A549 (cell line): ENCODE measurements at regions not wholly inside any gene's neighbourhood (a gene's known extent, or its start where the extent isn't known, plus 50 kb on each side); places are given as distances from the start of the nearest gene placed in this dataset.

Source experiments
- BHLHE40 ChIP-seq: IDR thresholded peaks from 2 replicates; pipeline ENCODE4 v1.6.1; 2012; ENCODE audit warnings: low read depth, low read length, inconsistent platforms
- CHD2 ChIP-seq: fragments of 150-350 bp; IDR thresholded peaks from 2 replicates; pipeline ENCODE4 v1.6.1; 2014; ENCODE audit warnings: low read length; ENCODE audit not compliant: partially characterized antibody
- CTCF ChIP-seq: fragments of >200 bp; sonication (Bioruptor Twin); formaldehyde crosslinking; IDR thresholded peaks from 3 replicates; pipeline ENCODE4 v1.5.1; 2016
- EP300 ChIP-seq, 2 experiments: fragments of >200 bp; sonication (Bioruptor Twin); formaldehyde crosslinking; IDR thresholded peaks; 2 replicates in 1 of 2; 3 replicates in 1 of 2; pipeline ENCODE4 v1.6.1; 2016 to 2017
- HOXA7 ChIP-seq: fragments of 250-450 bp; sonication (Bioruptor Pico); IDR thresholded peaks from 2 replicates; pipeline ENCODE4 v1.5.0; 2020; ENCODE audit warnings: mild to moderate bottlenecking, moderate library complexity
- JUNB ChIP-seq: fragments of >200 bp; sonication (Bioruptor Twin); formaldehyde crosslinking; IDR thresholded peaks from 2 replicates; pipeline ENCODE4 v1.6.1; 2016
- NR3C1 ChIP-seq: fragments of >200 bp; sonication (Bioruptor Twin); formaldehyde crosslinking; IDR thresholded peaks from 3 replicates; pipeline ENCODE4 v1.6.1; 2017
- POLR2A ChIP-seq: IDR thresholded peaks from 2 replicates; pipeline ENCODE4 v1.6.1; 2012; ENCODE audit warnings: mild to moderate bottlenecking, low read length
- SMC3 ChIP-seq: fragments of >200 bp; sonication (Bioruptor Twin); formaldehyde crosslinking; IDR thresholded peaks from 3 replicates; pipeline ENCODE4 v1.6.1; 2018; ENCODE audit warnings: inconsistent platforms
- USF2 ChIP-seq: fragments of 450-650 bp; IDR thresholded peaks from 2 replicates; pipeline ENCODE4 v1.6.1; 2014; ENCODE audit warnings: antibody characterized with exemption

GRCh38 chr9:90002397-90003271 lies 397.8 kb downstream of the GADD45G start:
- TF ChIP-seq HOXA7, result no peak
- no peak for TF ChIP-seq USF2
- TF ChIP-seq CTCF, result no peak
- no peak for TF ChIP-seq POLR2A
- TF ChIP-seq EP300 (IDR thresholded peaks at IDR 0.05), result no peak
- no peak for TF ChIP-seq BHLHE40
- TF ChIP-seq SMC3, result no peak
- TF ChIP-seq JUNB, result no peak
- no peak for TF ChIP-seq NR3C1
- no peak for TF ChIP-seq CHD2
